Mesendoderm (in vitro differentiated cells): ENCODE measurements at regions not wholly inside any gene's neighbourhood (a gene's known extent, or its start where the extent isn't known, plus 50 kb on each side); places are given as distances from the start of the nearest gene placed in this dataset.

Experiments used
- DNase-seq: peaks from one replicate; pipeline ENCODE4 v3.0.0; 2013
- H2AK5ac ChIP-seq: 2 replicates; pipeline ENCODE4 v1.6.1; 2013; ENCODE audit warnings: low read length, inconsistent platforms
- H2BK120ac ChIP-seq: 2 replicates; pipeline ENCODE4 v1.6.1; 2013; ENCODE audit warnings: low read depth, mild to moderate bottlenecking, low read length, moderate library complexity, mixed read lengths
- H2BK15ac ChIP-seq: replicated peaks from 2 replicates; pipeline ENCODE4 v1.6.1; 2013; ENCODE audit warnings: low read depth, mild to moderate bottlenecking, moderate library complexity
- H2BK5ac ChIP-seq: 2 replicates; pipeline ENCODE4 v1.6.1; 2013; ENCODE audit warnings: low read length, inconsistent platforms
- H3K18ac ChIP-seq: 2 replicates; pipeline ENCODE4 v1.6.1; 2013; ENCODE audit warnings: mild to moderate bottlenecking, low read length, mixed read lengths
- H3K23ac ChIP-seq: one replicate; pipeline ENCODE4 v1.6.1; 2013; ENCODE audit warnings: low read length
- H3K27ac ChIP-seq: 2 replicates; pipeline ENCODE4 v1.5.1; 2013; ENCODE audit warnings: low read depth, mild to moderate bottlenecking, inconsistent platforms, low read length, moderate library complexity
- H3K27me3 ChIP-seq: 2 replicates; pipeline ENCODE4 v1.6.1; 2013; ENCODE audit warnings: low read length, control low read depth, mild to moderate bottlenecking, inconsistent platforms; ENCODE audit not compliant: insufficient read depth, poor library complexity
- H3K36me3 ChIP-seq: 2 replicates; pipeline ENCODE4 v1.6.1; 2013; ENCODE audit warnings: low read length, inconsistent platforms; ENCODE audit not compliant: control insufficient read depth, insufficient read depth
- H3K4ac ChIP-seq: one replicate; pipeline ENCODE4 v1.6.1; 2013; ENCODE audit warnings: low read depth, mild to moderate bottlenecking, low read length, moderate library complexity
- H3K4me1 ChIP-seq: 2 replicates; pipeline ENCODE4 v1.6.1; 2013; ENCODE audit warnings: low read depth, low read length, inconsistent platforms; ENCODE audit not compliant: control insufficient read depth
- H3K4me2 ChIP-seq: 2 replicates; pipeline ENCODE4 v1.6.1; 2013; ENCODE audit warnings: low read length
- H3K4me3 ChIP-seq: 2 replicates; pipeline ENCODE4 v1.5.1; 2013; ENCODE audit warnings: mild to moderate bottlenecking, low read length
- H3K56ac ChIP-seq: one replicate; pipeline ENCODE4 v1.6.1; 2013; ENCODE audit warnings: low read length
- H3K79me1 ChIP-seq: 2 replicates; pipeline ENCODE4 v1.6.1; 2013; ENCODE audit warnings: low read length, inconsistent platforms
- H3K79me2 ChIP-seq: 2 replicates; pipeline ENCODE4 v1.6.1; 2013; ENCODE audit warnings: mild to moderate bottlenecking, low read length; ENCODE audit not compliant: control insufficient read depth, insufficient read depth
- H3K9ac ChIP-seq: 2 replicates; pipeline ENCODE4 v1.6.1; 2013; ENCODE audit warnings: low read length, inconsistent platforms
- H4K5ac ChIP-seq: one replicate; pipeline ENCODE4 v1.6.1; 2013; ENCODE audit warnings: low read length
- H4K8ac ChIP-seq: one replicate; pipeline ENCODE4 v1.6.1; 2013; ENCODE audit warnings: low read depth, mild to moderate bottlenecking, control low read depth, low read length, moderate library complexity
- WGBS: extraction: QIAGEN DNeasy Blood & Tissue Kit; methylation state at CpG from one replicate; pipeline ENCODE4 v1.1.7; 2013; ENCODE audit warnings: low lambda C conversion rate, missing lambda C conversion rate; ENCODE audit not compliant: insufficient coverage; ENCODE audit errors: extremely low coverage; 5-methylcytosine and 5-hydroxymethylcytosine counted together

DNA sequence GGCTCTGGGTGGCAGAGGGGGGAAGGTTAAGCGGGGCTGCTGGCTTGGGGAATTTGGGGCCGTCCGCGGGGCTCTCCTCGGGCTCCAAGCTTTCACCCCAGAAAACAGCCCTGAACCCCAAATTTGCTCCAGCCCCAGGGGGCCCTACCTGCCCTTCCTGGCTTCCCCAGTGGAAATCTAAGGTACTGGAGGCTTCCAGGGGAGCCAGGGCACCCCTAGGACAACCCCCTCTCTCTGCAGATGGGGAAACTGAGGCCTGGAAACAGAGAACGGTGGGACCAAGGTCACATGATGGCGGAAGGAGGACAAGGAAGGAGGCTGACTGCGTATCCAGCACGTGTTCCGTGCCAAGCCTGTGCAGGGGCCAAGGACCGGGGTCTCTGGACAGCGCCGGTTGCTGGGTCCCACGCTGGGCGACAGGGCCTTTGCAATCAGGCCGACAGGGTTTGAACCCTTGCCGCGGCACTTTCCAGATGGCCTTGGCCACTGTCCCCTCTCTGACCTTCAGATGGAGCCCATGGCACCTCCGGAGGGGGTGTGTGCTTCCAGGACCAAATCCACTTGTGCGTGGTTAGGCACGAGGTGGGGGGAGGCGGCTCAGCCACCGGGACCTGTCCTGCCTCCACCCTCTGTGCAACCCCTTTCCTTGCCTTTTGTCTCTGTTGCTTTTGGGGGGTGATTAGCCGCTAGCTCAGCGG lies 183.1 kb downstream of the C9orf50 start:
- Histone ChIP-seq H3K4ac (peak overlapping the region; percentile 76), H3K23ac (peak overlapping the region; percentile 73), H2AK5ac (no peak overlapping the region), H3K4me3 (no peak overlapping the region), H4K8ac (no peak overlapping the region), H3K4me1 (peaks cover 5% of the 10 kb centered on the region), H3K79me2 (no peaks in the 10 kb centered on the region), H3K79me1 (no peaks in the 10 kb centered on the region), H2BK15ac (peak overlapping the region; percentile 3), H2BK5ac (no peak overlapping the region), H3K36me3 (no peaks in the 10 kb centered on the region), H3K4me2 (peak overlapping the region; percentile 49), H3K56ac (peak overlapping the region; percentile 77), H3K9ac (peak overlapping the region; percentile 45), H4K5ac (no peak overlapping the region), H3K27ac (no peak overlapping the region), H3K18ac (peak overlapping the region; percentile 77), H3K27me3 (peaks cover 18% of the 10 kb centered on the region), H2BK120ac (peak overlapping the region; percentile 4)
- no CpG with 5 or more reads among the region's 25 CpGs for WGBS
- DNase-seq: no peak

DNA sequence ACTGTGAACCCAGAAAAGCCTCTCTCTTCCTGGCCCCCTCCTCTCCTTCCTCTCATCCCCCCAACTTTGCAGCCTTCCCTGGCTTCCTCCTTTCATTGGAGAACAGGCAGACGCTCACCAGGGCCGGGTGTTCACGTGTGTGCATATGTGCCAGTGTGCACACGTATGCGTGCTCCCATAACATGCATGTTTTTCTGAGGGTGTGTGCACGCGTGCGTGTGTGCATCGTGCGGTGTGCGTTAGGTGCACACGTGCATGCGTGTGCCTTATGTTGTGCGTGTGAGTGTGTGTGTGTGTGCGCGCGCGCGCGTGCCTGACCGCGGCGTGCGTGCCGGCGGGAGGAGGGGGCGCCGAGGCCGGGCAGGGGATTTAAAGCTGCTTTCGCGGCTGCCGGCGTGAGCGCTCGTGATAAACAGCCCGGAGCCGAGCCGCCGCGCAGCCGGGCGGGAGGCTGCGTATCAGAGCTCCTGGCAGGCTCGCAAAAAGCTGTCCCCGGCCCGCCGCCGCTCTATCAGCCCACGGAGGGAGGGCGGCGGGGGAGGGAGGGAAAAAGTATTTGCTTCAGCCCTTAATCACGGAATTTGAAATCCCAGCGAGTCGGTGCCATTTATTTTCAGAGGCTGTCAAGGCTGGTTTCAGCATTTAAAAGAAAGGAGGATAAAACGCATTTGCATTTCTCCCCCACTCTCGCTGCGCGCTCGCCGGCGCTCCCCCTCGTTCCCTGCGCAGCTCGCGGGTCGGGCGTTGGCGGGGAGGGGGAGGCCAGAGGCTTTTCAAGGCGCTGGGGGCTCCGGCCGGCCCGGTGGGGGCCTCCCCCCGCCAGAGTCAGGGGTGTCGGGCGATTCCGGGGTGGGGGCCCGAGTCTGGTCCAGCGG lies 183.9 kb downstream of the C9orf50 start:
- peak overlapping the region; percentile 57 for H3K23ac ChIP-seq
- H3K4me2 ChIP-seq: peak overlapping the region; percentile 89
- peak overlapping the region; percentile 61 for H3K9ac ChIP-seq
- no CpG with 5 or more reads among the region's 78 CpGs for WGBS
- peaks cover 5% of the 10 kb centered on the region for H3K4me1 ChIP-seq
- peak overlapping the region; percentile 3 for H2BK15ac ChIP-seq
- H2BK120ac ChIP-seq: peak overlapping the region; percentile 4
- no peaks in the 10 kb centered on the region for H3K79me1 ChIP-seq
- H2AK5ac ChIP-seq: no peak overlapping the region
- H3K27ac ChIP-seq: no peak overlapping the region
- no peaks in the 10 kb centered on the region for H3K36me3 ChIP-seq
- no peaks in the 10 kb centered on the region for H3K79me2 ChIP-seq
- DNase-seq: peak; percentile 53
- peaks cover 18% of the 10 kb centered on the region for H3K27me3 ChIP-seq
- peak overlapping the region; percentile 77 for H3K56ac ChIP-seq
- H4K5ac ChIP-seq: no peak overlapping the region
- H2BK5ac ChIP-seq: no peak overlapping the region
- H3K18ac ChIP-seq: peak overlapping the region; percentile 77
- H3K4me3 ChIP-seq: peak overlapping the region; percentile 12
- no peak overlapping the region for H4K8ac ChIP-seq
- H3K4ac ChIP-seq: peak overlapping the region; percentile 76

GRCh38 chr9:129435988-129436717 lies 184.7 kb downstream of the C9orf50 start:
- Histone ChIP-seq H3K4me1 (peaks cover 5% of the 10 kb centered on the region), H2BK15ac (no peak overlapping the region), H3K4me3 (no peak overlapping the region), H3K79me2 (no peaks in the 10 kb centered on the region), H3K9ac (no peak overlapping the region), H4K5ac (no peak overlapping the region), H3K23ac (no peak overlapping the region), H3K27me3 (peaks cover 18% of the 10 kb centered on the region), H3K36me3 (no peaks in the 10 kb centered on the region), H2AK5ac (no peak overlapping the region), H3K27ac (no peak overlapping the region), H2BK5ac (no peak overlapping the region), H3K4me2 (no peak overlapping the region), H2BK120ac (no peak overlapping the region), H4K8ac (no peak overlapping the region), H3K79me1 (no peaks in the 10 kb centered on the region), H3K56ac (no peak overlapping the region), H3K4ac (no peak overlapping the region), H3K18ac (no peak overlapping the region)
- DNase-seq: no peak
- no CpG with 5 or more reads among the region's 30 CpGs for WGBS

DNA sequence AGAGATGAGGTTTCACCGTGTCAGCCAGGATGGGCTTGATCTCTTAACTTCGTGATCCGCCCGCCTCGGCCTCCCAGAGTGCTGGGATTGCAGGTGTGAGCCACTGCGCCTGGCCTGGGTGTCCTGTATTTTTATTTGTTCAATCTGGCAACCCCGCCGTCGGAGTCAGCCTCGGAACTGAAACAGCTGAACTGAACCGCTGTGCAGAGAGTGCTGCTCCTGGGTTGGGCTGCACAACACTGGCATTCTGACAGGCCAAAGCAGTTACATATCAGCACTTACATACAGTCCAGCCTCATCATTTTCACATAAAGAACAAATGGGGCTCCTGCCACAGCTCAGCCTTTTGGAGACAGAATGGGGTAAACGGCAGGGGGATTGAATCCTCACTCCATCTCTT lies 185.6 kb downstream of the C9orf50 start:
- no CpG with 5 or more reads among the region's 12 CpGs for WGBS
- Histone ChIP-seq H3K4me2 (no peak overlapping the region), H3K79me1 (no peaks in the 10 kb centered on the region), H3K18ac (no peak overlapping the region), H3K4me3 (no peak overlapping the region), H2BK5ac (no peak overlapping the region), H3K36me3 (no peaks in the 10 kb centered on the region), H3K4me1 (peaks cover 5% of the 10 kb centered on the region), H3K27ac (no peak overlapping the region), H3K4ac (no peak overlapping the region), H4K5ac (no peak overlapping the region), H3K79me2 (no peaks in the 10 kb centered on the region), H2AK5ac (no peak overlapping the region), H2BK15ac (no peak overlapping the region), H2BK120ac (no peak overlapping the region), H3K23ac (no peak overlapping the region), H3K56ac (no peak overlapping the region), H3K27me3 (peaks cover 18% of the 10 kb centered on the region), H3K9ac (no peak overlapping the region), H4K8ac (no peak overlapping the region)
- no peak for DNase-seq

GRCh38 chr9:129434187-129434586 lies 186.7 kb downstream of the C9orf50 start:
- H3K79me1 ChIP-seq: no peaks in the 10 kb centered on the region
- no peak overlapping the region for H3K56ac ChIP-seq
- H4K5ac ChIP-seq: peak overlapping the region; percentile 26
- H3K4me2 ChIP-seq: no peak overlapping the region
- H3K4ac ChIP-seq: no peak overlapping the region
- H3K36me3 ChIP-seq: no peaks in the 10 kb centered on the region
- H3K9ac ChIP-seq: no peak overlapping the region
- H3K27ac ChIP-seq: no peak overlapping the region
- no peak overlapping the region for H2BK120ac ChIP-seq
- no peaks in the 10 kb centered on the region for H3K79me2 ChIP-seq
- DNase-seq: no peak
- peaks cover 5% of the 10 kb centered on the region for H3K4me1 ChIP-seq
- H3K4me3 ChIP-seq: no peak overlapping the region
- H3K27me3 ChIP-seq: peaks cover 16% of the 10 kb centered on the region
- no CpG with 5 or more reads among the region's 2 CpGs for WGBS
- no peak overlapping the region for H3K18ac ChIP-seq
- H2BK15ac ChIP-seq: no peak overlapping the region
- no peak overlapping the region for H4K8ac ChIP-seq
- H2AK5ac ChIP-seq: no peak overlapping the region
- H3K23ac ChIP-seq: no peak overlapping the region
- H2BK5ac ChIP-seq: no peak overlapping the region
